Activated T-cell treated with anti-CD3 and anti-CD28 coated beads for 24 hours (primary cell): ENCODE measurements at regions not wholly inside any gene's neighbourhood (a gene's known extent, or its start where the extent isn't known, plus 50 kb on each side); places are given as distances from the start of the nearest gene placed in this dataset.

Experiments
- DNase-seq: peaks from one replicate; pipeline ENCODE4 v3.0.0-alpha.2; 2020; ENCODE audit warnings: low read depth

GRCh38 chr20:52727740-52728456 is 244.3 kb upstream of the TSHZ2 start:
- DNase-seq = no peak

GRCh38 chr20:52724541-52724940 is 247.6 kb upstream of the TSHZ2 start:
- DNase-seq = no peak

DNA sequence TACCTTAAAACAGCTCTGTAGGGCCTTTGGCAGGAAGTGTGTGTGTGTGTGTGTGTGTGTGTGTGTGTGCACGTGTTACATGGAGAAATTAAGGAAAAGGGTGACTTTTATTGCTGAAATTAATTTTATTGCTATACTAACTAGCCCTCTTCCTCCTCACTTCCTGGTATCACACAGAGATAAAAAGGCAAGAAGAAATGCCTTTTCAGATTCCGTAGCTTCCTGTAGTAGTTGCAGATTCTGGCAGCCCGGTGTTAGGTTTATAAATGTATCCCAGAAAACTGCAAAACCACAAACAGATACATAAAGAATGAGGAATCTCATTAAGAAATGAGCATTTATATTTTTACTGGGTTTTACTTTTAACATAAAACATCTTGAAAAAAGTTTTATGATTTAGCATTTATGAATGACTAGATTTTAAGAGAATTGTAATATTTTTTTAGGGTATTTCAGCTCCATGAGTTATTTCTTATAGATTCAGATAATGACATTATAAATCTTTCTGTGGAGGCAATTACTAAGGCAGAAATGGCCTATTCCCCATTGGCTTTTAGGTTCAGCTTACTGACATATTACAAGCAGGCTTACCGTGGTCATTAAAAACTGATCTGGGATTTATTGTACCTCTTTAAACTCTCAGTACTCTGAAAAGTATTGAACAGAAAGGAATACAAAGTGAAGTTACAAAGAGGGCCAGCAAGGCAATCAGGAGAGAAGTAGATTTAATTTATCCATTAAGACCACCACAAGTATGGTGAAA is 249.1 kb upstream of the TSHZ2 start:
- no peak for DNase-seq

DNA sequence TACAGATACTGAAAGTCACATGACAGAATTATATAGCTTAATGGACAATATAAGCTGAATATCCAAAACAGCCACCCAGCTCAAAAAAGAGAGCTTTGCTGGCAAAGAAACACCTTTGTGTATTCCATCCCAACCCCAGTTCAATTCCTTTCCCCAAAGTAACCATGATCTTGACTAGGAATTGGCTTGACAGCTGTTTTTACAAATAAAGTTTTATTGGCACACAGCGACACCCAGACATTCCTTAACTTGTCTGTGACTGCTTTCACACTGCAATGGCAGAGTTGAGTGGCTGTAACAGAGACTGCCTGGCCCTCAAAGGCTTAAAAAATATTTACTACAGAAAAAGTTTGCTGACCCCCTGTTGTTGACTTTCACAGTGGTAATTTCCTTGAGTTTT is 264.0 kb upstream of the TSHZ2 start:
- DNase-seq = no peak

- DNase-seq = no peak
Measured at GRCh38 chr20:52704553-52704952, 267.6 kb upstream of the TSHZ2 start.

DNA sequence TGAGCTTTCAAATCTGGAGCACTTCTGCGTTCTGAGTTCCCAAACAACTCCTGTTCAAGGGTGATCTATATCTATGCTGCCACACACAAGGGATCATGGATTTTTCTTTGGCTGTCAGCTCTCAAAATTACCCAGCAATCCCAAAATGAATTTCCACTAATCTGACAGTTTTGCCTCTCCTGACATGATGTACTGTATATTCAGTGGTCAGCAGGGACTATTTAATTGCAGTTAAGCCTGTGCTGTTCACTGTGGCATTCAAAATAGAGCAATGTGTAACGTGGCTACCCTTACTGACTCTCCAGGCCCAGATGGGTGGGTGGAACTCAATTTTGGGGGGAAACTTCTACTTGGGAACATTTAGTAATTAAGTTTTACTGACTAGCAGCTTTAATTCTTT is 283.8 kb upstream of the TSHZ2 start:
- DNase-seq = no peak

DNA sequence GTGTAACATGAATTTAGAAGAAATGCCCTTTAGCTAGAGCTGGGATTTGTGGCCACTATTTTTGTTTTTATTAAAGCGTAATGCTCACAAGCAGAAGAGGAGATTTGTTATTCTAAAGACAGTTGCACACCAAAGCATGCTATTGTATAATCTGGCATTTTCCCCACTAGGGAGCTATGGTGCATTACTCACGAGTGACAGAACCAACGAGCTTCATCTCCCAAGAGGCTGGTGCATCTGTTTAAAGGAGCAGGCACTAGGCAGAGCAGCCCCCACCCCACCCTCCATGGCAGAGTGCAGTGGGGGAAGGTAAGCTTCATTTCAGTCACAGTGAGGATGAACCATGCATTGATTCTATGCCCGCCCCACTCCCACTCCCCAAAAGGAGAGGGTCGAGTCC is 287.3 kb upstream of the TSHZ2 start:
- DNase-seq = no peak

GRCh38 chr20:52684176-52684575 is 288.0 kb upstream of the TSHZ2 start:
- no peak for DNase-seq

- no peak for DNase-seq
Measured at GRCh38 chr20:52683761-52684160, 288.4 kb upstream of the TSHZ2 start.

GRCh38 chr20:52682237-52682636 is 289.9 kb upstream of the TSHZ2 start:
- no peak for DNase-seq

- DNase-seq = no peak
Measured at GRCh38 chr20:52681288-52681687, 290.9 kb upstream of the TSHZ2 start.

DNA sequence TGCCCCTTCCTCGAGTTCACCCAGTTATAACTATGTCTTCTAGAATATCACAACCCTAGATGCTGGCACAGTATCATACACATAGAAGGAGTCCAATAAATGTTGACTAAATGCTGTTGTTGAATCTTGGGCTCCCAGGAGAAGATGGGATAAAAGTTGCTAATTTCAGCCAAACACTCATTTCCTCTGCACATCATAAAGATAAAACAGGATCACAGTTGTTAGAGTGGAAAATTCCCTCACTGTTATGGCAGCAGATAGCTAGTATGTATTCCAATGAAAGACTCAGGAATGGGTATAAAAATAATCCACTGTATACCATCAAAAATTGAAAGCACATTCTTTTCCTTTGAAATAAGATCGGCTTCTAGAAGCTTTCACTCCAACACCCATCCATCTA is 294.9 kb upstream of the TSHZ2 start:
- no peak for DNase-seq

GRCh38 chr20:52676283-52676995 is 295.7 kb upstream of the TSHZ2 start:
- no peak for DNase-seq

GRCh38 chr20:52675375-52675774 is 296.8 kb upstream of the TSHZ2 start:
- DNase-seq = no peak

DNA sequence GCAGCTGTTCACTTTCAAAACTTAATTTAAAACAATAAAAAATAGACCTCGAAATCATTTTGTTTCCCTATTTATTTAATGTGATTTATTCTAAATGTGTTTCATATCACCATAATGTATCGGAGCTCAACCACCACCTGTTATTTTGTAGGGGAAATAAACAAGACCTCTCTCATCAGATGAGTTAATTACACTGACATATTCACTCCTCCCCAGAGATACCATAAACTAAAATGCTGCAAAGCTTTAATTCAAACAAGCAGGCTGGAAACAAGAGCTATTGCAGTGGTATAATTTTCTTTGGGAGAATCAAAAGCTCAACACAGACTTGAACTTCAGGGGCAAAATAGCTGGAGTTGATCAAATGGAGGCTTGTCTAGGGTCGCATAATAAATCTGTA is 303.5 kb upstream of the TSHZ2 start:
- no peak for DNase-seq

GRCh38 chr20:52667358-52667757 is 304.8 kb upstream of the TSHZ2 start:
- no peak for DNase-seq

- DNase-seq = no peak
Measured at GRCh38 chr20:52665441-52665840, 306.7 kb upstream of the TSHZ2 start.

- no peak for DNase-seq
Measured at GRCh38 chr20:52655395-52655794, 316.8 kb upstream of the TSHZ2 start.

DNA sequence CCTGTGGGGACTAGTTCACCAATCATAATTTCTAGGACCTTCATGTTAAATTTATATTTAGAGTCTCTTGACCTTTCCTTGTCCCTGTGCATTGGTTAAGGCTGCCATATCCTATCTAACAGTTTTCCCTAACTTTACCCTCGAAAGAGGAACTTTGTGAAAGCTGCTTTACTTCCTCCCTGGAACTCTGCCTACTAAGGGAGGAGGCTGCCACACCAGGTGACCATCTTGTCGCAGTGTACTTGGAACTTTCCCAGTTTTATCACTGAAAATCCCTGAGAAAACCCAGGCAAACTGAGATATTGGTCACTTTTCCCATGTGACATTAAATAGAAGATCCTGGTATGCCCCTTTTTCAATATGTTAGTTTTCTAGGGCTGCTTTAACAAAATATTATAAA is 317.6 kb upstream of the TSHZ2 start:
- no peak for DNase-seq

DNA sequence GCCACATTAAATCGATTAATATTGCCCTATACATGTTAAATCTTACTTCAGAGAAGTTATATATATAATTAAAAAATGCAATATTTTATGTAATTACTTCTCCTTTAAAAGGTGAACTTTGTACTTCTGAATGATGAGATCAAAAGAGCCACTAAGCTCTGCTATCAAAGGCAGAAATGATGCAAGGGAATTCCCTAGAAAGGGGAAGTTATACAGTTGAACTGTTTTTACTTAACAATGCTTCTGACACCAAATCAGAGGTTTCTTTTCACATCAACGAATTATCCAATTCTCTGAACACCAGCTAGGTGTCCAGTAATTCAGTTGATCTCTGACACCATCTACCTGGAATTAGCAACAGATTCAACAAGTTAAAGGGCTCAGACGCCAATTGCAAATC is 319.9 kb upstream of the TSHZ2 start:
- DNase-seq = no peak

DNA sequence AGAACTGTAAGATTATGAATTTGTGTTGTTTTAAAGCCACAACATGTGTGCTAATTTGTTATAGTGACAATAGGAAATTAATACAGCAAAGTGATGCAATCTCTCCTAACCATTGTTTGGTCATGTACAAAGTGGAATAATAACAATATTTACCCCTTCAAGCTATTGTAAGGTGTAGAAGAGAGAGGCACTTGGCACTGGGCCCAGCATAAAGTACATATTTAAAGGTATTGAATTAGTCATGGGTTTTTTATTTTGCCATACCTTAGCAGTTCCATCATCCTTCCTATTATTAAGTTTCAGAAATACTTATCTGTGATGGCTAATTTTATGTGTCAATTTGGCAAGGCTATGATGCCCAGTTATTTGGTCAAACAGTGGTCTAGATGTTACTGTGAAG is 322.4 kb upstream of the TSHZ2 start:
- no peak for DNase-seq

GRCh38 chr20:52645822-52646221 is 326.3 kb upstream of the TSHZ2 start:
- no peak for DNase-seq

DNA sequence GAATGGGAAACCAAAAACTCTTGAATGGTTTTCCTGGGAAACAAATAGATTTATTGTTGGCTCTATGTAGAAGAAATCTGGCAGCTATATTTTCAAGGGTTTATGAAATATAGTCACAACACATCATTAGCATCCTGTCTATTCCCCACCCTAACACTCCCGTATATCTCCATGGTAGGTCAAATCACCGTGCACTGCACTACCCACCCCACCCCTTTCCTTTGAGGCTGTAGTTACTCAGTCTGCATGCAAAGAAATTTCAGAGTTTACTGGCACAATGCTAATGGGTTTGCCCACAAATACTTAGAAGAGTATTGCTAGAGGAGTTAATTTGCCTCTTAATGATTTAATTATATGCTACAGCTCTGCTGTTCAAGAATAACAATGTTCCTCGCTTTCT is 329.1 kb upstream of the TSHZ2 start:
- DNase-seq = no peak
